ENCODE measurements at regions not wholly inside any gene's neighbourhood (a gene's known extent, or its start where the extent isn't known, plus 50 kb on each side); places are given as distances from the start of the nearest gene placed in this dataset.

DNA sequence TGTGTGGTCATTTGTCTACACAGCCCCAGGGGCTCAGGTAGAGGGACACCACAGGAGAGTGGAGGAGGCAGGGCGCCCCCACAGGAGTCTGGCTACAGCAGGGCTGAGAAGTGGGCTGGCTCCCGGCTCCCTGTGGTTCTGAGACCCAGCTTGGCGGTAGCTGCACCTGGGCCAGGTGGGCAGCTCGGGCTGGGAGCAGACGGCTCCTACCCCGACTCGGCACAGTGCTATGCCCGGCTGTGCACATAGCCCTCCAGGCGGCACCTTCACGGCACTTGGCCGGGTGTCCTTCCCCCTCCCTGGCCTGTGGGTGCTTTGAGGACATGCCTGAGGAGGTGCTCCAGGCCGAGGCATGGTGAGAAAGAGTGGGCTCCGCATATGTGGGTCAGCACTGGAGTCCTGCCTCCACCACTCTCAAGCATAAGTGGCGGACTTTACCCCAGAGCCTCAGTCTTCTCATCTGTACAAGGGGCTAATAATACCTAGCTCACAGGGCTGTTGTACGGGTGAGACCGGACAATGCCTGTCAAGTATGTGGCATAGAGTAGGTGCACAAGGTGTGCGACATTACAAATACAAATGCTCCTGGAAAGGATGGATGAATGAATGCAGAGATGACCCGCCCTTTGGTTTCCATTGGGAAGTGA, 50.1 kb upstream of the JPH3 start:
- DNase-seq, result no peak

DNA sequence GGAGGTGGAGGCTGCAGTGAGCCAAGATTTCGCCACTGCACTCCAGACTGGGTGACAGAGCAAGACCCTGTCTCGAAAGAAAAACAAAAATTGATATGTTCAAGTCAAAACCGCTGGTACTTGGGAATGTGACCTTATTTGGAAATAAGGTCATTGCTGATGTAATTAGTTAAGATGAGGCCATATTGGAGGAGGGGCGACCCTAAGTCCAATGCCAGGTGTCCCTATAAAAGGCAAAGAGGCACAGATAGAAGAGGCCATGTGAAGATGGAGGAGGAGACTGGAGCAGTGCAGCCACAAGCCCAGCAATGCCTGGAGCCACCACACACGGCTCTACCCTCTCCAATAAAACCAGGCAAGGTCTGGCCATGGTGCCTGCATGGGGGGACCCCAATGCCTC, 50.8 kb upstream of the JPH3 start:
- DNase-seq, result no peak

DNA sequence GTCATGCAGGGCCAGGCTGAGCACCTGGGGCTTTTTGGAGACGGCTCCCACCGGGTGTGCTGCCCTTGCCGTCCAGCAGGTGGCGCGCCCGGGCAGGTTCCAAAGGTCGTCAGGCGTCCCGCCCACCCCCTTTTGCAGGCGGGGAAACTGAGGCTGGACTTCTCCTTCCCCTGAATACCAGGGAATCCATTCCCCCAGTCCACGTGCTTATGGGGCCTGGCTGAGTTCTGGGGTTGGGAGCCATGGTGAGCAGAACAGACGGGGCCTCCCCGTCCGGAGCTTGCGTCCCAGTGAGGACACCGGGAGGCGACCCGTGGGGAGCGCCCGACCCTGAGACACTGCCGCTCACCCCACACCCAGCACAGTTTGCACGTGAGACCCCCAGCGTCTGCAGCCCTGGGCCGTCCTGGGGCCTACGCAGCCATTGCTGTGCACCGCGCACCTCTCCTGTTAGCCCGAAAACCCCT, 51.8 kb upstream of the JPH3 start:
- peak; percentile 27 to 50 (median 33) for DNase-seq

DNA sequence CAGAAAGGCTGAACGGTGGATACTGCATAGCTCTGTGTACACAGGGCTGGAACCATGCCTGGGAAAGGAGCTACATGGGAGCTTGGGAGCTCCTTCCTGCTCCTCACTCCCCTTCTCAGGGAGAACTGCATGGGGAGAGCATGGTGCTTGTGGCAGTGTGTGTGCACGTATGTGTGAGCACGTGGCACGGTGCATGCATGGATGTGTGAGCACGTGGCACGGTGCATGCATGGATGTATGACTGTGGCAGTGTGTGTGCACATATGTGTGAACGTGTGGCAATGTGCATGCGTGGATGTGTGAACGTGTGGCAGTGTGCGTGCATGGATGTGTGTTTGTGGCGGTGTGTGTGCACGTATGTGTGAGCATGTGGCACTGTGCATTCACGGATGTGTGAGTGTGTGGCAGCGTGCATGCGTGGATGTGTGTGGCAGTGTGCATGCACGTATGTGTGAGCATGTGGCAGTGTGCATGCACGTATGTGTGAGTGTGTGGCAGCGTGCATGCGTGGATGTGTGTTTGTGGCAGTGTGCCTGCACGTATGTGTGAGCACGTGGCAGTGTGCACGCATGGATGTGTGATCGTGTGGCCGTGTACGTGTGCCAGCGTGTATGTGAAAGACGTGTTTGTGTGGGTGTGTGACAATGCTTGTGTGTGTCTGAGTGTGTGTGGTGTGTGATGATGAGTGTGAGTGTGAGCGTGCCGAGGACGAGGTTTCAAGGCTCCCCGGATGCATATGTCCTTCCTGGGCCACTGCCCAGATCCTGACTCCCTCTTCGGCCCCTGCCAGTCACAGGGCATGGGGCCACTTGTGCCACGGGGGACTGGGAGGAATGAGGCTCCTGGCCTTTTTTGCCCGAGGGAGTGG, 52.4 kb upstream of the JPH3 start:
- DNase-seq, result no peak

DNA sequence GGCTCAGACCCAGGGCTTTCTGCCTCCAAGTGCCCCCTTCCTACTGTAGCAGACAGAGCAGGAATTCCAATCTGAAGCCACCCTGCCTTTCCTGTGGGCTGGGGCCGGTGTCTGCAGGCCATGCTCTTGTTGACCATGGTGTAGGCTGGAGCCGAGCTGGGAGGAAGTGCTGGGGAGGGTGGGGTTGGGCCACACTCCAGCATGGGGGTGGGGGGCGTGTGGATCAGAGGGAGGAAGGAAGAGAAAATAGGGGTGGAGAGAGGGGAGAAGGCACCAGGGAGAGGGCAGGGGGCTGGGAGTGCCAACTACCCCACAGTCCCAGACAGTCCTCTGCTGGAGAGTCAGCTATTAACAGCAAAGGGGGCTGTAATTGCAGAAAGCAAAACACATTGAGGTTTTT, 54.3 kb upstream of the JPH3 start:
- no peak for DNase-seq

DNA sequence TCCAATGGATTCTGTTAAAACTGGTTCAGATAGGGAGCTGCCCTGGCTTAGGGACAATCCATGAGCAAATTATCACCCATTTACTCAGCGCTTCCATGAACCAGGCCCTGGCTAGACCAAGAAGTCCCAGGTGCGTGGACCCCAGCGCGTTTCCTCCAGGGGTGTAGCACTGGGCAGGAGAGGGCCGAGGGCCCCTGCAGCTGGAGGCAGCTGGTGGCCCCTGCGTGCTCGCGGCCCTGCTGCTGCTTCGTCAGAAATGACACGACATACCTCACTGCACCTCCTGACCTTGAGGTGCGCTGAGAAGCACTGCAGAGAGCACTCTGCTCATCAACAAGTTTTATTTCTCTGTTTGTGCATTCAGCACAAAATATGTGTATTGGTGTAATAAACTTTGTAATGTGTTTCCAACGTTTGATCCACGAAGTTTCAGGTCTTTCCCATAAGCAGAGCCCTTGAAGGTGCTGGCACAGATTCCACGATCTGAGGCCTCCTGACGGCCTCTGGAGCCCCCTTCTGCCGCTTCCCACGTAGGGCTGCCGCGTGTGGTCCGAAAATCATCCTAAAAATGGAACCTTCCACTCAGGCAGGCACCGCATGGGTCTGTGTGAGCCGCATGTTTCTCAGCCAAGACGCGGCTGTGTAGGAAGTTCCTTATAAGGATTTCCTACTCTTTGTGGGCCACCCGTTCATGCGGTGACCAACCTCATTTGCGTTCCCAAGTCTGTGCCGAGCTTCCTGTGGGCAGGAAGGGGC, 50.8 kb upstream of the ZCCHC14 start:
- peak in 1 of 5 experiments; percentile 13 for DNase-seq

DNA sequence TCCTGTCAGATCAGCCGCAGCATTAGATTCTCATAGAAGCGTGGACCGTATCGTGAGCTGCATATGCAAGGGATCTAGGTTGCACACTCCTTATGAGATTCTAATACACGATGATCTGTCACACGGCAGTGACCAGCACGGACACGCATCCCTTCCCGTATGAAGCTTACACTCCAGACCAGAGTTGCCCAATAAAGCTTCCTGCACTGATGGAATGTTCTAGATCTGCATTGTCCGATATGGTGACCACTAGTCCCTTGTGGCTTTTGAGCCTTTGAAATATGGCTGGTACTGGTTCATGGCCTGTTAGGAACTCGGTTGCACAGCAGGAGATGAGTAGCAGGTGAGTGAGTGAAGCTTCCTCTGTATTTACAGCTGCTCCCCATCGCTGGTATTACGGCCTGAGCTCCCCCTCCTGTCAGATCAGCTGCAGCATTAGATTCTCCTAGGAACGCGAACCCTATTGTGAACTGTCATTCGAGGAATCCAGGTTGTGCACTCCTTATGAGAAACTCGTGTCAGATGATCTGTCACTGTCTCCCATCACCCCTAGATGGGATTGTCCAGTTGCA, 49.8 kb upstream of the ZCCHC14 start:
- no peak for DNase-seq

Measured in T-helper 2 cell (primary cell).